Left ventricle myocardium inferior (tissue), 1 donor: ENCODE measurements at regions not wholly inside any gene's neighbourhood (a gene's known extent, or its start where the extent isn't known, plus 50 kb on each side); places are given as distances from the start of the nearest gene placed in this dataset.

ENCODE experiments used
- DNase-seq: peaks from one replicate; pipeline ENCODE4 v3.0.0-alpha.2; 2020
- H3K27ac ChIP-seq: fragments of 200-600 bp; replicated peaks from 2 replicates; pipeline ENCODE4 v1.8.0; 2021
- H3K27me3 ChIP-seq: fragments of 200-600 bp; 2 replicates; pipeline ENCODE4 v1.8.0; 2021; ENCODE audit warnings: low read depth
- H3K36me3 ChIP-seq: fragments of 200-600 bp; 2 replicates; pipeline ENCODE4 v1.8.0; 2021
- H3K4me1 ChIP-seq: fragments of 200-600 bp; 2 replicates; pipeline ENCODE4 v1.8.0; 2021
- H3K4me3 ChIP-seq: fragments of 200-600 bp; 2 replicates; pipeline ENCODE4 v1.8.0; 2021; ENCODE audit warnings: mild to moderate bottlenecking, moderate library complexity
- H3K9me3 ChIP-seq: fragments of 200-600 bp; replicated peaks from 2 replicates; pipeline ENCODE4 v1.8.0; 2021
- CTCF ChIP-seq: fragments of 200-600 bp; IDR thresholded peaks from 2 replicates; pipeline ENCODE4 v1.8.0; 2021; ENCODE audit warnings: antibody characterized with exemption, mild to moderate bottlenecking, borderline replicate concordance
- intact Hi-C: fragments of 100-400 bp; cut with micrococcal nuclease; formaldehyde crosslinking; loops from one replicate; pipeline ENCODE4 v1.11.0; 2022
- donor health status: DM: no; HTN: yes; CAD: no; lungs with severe emphysema.

- no peak for DNase-seq
- intact Hi-C loops = no loop called here
- no peaks in the 10 kb centered on the region for H3K27me3 ChIP-seq
- H3K27ac ChIP-seq = no peak overlapping the region
- H3K4me1 ChIP-seq = no peaks in the 10 kb centered on the region
- peaks cover 30% of the 10 kb centered on the region for H3K9me3 ChIP-seq
- TF ChIP-seq CTCF = no peak
- H3K4me3 ChIP-seq = no peak overlapping the region
- no peaks in the 10 kb centered on the region for H3K36me3 ChIP-seq
Measured at GRCh38 chr10:83553366-83553765, 585.9 kb upstream of the GHITM start.

- TF ChIP-seq CTCF = no peak
- Histone ChIP-seq H3K27me3 (no peaks in the 10 kb centered on the region), H3K4me1 (no peaks in the 10 kb centered on the region), H3K36me3 (no peaks in the 10 kb centered on the region), H3K4me3 (no peak overlapping the region), H3K27ac (no peak overlapping the region), H3K9me3 (peaks cover 12% of the 10 kb centered on the region)
- no peak for DNase-seq
- intact Hi-C loops = no loop called here
Measured at GRCh38 chr10:83555264-83555663, 584.0 kb upstream of the GHITM start.

GRCh38 chr10:83562381-83562780 lies 576.9 kb upstream of the GHITM start:
- Histone ChIP-seq H3K36me3 (no peaks in the 10 kb centered on the region), H3K4me1 (no peaks in the 10 kb centered on the region), H3K4me3 (no peak overlapping the region), H3K9me3 (no peaks in the 10 kb centered on the region), H3K27ac (no peak overlapping the region), H3K27me3 (no peaks in the 10 kb centered on the region)
- TF ChIP-seq CTCF = no peak
- intact Hi-C loops = no loop called here
- no peak for DNase-seq

GRCh38 chr10:83564889-83565588 lies 574.3 kb upstream of the GHITM start:
- H3K4me3 ChIP-seq = no peak overlapping the region
- no peak for DNase-seq
- no peak for TF ChIP-seq CTCF

GRCh38 chr10:83572036-83572435 lies 567.3 kb upstream of the GHITM start:
- Histone ChIP-seq H3K9me3 (peaks cover 14% of the 10 kb centered on the region), H3K4me3 (no peak overlapping the region), H3K27me3 (no peaks in the 10 kb centered on the region), H3K27ac (no peak overlapping the region), H3K36me3 (no peaks in the 10 kb centered on the region), H3K4me1 (no peaks in the 10 kb centered on the region)
- intact Hi-C loops = no loop called here
- no peak for DNase-seq
- TF ChIP-seq CTCF = no peak

More at GRCh38 chr10:83564889-83565588, 574.3 kb upstream of the GHITM start:
- Histone ChIP-seq H3K27ac (no peak overlapping the region), H3K36me3 (no peaks in the 10 kb centered on the region), H3K9me3 (no peaks in the 10 kb centered on the region), H3K27me3 (no peaks in the 10 kb centered on the region), H3K4me1 (no peaks in the 10 kb centered on the region)
- intact Hi-C loops = no loop called here
